ENCODE measurements at regions not wholly inside any gene's neighbourhood (a gene's known extent, or its start where the extent isn't known, plus 50 kb on each side); places are given as distances from the start of the nearest gene placed in this dataset.

DNA sequence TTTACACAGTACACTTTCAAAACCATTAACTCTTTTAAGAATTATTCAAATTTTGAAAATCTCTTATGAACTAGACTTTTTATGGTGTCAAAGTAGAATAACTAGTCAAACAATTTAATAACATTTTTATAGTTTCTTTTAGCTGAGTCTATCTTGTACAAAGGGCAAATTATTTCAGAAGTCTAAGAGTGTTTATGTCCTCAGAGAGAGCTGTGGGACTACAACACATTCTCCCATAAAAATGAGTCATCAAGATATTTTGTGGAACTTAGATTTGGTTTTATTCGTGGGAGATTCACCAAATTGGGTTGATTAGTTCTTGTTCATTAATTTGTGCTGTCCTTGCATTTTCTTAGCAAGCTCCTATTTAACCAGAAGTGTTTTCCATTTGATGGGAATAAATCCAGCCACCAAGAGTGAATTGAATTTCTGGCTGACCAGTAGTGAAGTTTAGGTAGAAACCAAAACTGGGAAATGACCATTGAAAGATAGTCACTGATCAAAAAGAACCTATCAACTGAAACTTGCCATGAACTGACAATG lies 291.0 kb downstream of the DLEU7 start:
- TF ChIP-seq, protein P1, sequence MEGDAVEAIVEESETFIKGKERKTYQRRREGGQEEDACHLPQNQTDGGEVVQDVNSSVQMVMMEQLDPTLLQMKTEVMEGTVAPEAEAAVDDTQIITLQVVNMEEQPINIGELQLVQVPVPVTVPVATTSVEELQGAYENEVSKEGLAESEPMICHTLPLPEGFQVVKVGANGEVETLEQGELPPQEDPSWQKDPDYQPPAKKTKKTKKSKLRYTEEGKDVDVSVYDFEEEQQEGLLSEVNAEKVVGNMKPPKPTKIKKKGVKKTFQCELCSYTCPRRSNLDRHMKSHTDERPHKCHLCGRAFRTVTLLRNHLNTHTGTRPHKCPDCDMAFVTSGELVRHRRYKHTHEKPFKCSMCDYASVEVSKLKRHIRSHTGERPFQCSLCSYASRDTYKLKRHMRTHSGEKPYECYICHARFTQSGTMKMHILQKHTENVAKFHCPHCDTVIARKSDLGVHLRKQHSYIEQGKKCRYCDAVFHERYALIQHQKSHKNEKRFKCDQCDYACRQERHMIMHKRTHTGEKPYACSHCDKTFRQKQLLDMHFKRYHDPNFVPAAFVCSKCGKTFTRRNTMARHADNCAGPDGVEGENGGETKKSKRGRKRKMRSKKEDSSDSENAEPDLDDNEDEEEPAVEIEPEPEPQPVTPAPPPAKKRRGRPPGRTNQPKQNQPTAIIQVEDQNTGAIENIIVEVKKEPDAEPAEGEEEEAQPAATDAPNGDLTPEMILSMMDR (IDR thresholded peaks at IDR 0.05): no peak
- TF ChIP-seq POLR2A (IDR thresholded peaks at IDR 0.05): no peak

Data from body of pancreas (tissue), 4 donors.